GM12872 (cell line): ENCODE measurements at regions not wholly inside any gene's neighbourhood (a gene's known extent, or its start where the extent isn't known, plus 50 kb on each side); places are given as distances from the start of the nearest gene placed in this dataset.

Source experiments
- TF ChIP-seq, protein P1 (sequence below): IDR thresholded peaks from 3 replicates; pipeline ENCODE4 v1.5.1; 2011; ENCODE audit warnings: low read depth, mild to moderate bottlenecking, low read length, moderate library complexity; ENCODE audit not compliant: insufficient read depth

DNA sequence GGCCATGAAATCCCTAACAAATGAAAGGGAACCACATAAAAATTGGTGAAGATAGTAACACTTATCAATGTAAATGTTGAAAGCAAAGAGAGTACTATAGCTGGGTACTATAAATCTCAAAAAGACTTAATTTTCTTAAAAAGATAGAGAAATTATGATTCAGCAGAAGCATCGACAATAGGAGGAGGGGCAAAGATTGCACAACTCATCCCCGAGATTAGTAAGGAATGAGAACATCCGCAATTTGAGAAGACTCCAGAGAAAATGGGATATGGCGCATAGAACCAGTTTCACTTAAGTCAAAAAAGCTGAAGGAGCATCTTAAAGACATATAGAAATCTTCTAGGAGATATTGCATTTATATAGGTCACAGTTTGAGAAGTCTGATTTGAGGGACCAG, 220.2 kb upstream of the SLC16A7 start:
- TF ChIP-seq, protein P1, sequence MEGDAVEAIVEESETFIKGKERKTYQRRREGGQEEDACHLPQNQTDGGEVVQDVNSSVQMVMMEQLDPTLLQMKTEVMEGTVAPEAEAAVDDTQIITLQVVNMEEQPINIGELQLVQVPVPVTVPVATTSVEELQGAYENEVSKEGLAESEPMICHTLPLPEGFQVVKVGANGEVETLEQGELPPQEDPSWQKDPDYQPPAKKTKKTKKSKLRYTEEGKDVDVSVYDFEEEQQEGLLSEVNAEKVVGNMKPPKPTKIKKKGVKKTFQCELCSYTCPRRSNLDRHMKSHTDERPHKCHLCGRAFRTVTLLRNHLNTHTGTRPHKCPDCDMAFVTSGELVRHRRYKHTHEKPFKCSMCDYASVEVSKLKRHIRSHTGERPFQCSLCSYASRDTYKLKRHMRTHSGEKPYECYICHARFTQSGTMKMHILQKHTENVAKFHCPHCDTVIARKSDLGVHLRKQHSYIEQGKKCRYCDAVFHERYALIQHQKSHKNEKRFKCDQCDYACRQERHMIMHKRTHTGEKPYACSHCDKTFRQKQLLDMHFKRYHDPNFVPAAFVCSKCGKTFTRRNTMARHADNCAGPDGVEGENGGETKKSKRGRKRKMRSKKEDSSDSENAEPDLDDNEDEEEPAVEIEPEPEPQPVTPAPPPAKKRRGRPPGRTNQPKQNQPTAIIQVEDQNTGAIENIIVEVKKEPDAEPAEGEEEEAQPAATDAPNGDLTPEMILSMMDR, result no peak

DNA sequence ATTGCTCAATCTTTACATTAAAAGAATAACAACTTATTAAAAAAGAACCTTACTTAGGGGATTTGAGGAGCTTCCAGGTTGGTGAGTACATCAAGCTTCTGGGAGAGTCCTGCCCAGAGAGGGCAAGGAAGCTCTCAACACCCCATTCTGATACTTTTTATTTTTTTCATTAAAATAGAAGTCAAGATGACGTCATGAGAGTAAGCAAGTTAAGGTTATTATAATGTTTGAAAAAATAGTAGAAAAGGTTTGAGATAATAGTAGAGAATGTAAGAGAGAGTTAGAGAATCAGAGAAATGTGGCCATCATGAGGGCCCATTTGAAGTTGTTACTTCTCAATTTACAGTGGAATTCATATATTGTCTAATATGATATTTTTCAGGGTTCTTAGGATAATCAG, 221.0 kb upstream of the SLC16A7 start:
- TF ChIP-seq, protein P1, result no peak

DNA sequence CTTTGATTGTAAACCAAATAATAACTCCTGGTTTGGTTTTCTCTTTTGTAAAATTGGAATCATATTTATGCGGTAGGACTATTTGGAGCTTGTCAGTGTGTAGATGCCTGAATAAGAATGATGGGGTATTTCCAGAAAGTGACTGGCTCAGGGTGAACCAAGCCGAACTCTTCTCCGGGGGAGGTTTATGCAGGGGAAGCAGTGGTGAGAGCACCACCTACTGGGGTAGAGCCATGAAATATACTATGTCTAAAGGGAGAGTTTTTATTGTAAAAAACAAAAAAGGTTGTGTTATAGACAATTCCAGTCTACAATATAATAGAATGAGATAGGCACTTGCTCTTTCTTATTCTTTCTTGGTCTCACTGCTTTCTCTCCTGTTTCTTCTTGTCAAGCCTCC, 222.9 kb upstream of the SLC16A7 start:
- TF ChIP-seq, protein P1, result 0 out of 3 replicates have a peak, but pooled peaks have one; percentile 20

DNA sequence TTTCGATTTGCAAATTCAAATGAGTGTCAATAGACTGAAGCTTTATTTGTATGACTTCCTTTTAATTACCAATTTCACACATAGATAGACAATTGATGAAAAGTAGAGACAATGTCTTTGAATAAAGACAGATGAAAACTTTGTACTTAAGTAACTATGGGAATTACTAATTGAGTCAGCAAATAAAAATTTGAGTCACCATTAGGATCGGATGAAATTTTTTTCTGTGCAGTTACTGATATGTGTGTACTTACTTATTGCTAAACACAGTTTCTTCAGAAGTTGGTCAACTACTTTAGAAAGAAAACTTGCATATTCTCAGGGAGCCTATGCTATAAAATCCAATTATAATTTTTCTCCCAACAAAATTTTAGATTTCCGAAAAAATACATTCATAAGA, 224.9 kb upstream of the SLC16A7 start:
- TF ChIP-seq, protein P1, result no peak

DNA sequence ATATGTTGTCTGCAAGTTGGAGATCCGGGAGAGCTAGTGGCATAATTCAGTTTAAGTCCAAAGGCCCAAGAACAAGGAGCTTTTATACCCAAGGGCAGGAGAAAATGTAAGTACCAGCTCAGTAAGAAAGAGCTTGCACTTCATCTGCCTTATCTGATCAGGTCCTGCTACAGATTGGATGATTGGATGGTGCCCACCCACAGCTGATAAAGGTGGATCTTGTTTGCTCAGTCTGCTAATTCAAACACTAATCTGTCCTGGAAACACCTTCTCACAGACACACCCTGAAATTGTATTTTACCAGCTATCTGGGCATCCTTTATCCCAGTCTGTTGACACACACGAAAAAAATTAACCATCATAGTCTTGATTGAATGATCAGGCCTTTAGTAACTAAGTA, 230.7 kb upstream of the SLC16A7 start:
- TF ChIP-seq, protein P1, result no peak

DNA sequence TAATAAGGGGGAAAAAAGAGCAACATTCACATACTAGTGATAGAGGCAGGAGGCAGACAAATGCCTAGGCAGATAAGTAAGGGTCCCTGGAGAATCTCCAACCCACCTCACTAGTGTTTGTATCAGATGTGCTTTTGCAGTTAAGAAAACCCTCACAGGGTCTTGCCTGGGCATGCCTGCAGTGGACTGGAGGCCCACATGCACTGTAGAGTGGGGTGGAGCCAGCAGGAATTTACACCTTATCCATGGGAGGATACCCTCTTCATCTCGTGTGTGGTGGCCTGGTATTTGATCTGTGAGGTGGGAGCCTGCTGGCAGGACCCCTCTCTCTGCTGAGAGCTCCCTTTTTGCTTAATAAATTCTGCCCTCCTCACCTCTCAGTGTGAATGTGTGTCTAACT, 238.0 kb upstream of the SLC16A7 start:
- TF ChIP-seq, protein P1, result no peak

DNA sequence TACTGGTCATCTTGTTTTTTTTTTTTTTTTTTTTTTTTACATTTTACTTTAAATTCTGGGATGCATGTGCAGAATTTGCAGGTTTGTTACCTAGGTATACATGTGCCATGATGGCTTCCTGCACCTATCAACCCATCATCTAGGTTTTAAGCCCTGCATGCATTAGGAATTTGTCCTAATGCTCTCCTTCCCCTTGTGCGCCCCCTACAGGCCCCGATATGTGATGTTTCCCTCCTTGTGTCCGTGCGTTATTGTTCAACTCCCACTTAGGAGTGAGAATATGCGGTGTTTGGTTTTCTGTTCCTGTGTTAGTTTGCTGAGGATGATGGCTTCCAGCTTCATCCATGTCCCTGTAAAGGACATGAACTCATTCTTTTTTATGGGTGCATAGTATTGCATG, 249.6 kb upstream of the SLC16A7 start:
- TF ChIP-seq, protein P1, result peak; percentile 51

DNA sequence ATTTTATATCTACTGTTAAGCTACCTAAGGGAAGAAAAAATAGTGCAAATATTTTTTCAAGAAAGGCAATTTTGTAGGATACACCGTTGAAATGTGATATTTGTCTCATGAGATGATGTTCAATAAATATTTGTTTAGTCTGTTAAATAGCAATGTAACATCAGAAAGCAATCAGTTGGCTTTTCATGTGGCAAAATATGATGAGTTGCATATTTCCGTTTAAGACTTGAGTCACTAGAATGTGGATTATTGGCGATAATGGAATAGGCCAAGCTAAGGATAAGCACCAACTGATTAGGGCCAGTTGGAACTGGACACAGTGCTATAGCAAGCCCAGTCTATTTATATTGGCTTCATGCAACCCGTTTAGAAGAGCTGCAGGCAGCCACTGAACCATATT, 250.4 kb upstream of the SLC16A7 start:
- TF ChIP-seq, protein P1, result no peak
